ENCODE measurements at regions not wholly inside any gene's neighbourhood (a gene's known extent, or its start where the extent isn't known, plus 50 kb on each side); places are given as distances from the start of the nearest gene placed in this dataset.
"Not testable (repeated sequence)": the region's sequence is repeated elsewhere in the genome, so short reads cannot be mapped to it uniquely, and the experiment has no call there.

DNA sequence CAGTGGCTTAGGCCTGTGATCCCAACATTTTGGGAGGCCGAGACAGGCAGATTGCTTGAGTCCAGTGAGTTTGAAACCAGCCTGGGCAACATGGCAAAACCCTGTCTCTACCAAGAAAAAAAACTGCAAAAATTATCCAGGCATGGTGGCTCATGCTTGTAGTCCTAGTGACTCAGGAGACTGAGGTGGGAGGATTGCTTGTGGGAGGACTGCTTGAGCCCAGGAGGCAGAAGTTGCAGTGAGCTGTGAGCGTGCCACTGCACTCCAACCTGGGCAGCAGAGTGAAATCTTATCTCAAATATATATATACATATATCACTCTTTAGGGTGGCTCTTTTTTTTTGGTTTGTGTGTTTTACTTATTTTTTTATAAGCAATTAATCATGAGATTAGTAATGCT, 83.7 kb upstream of the WDR72 start:
- DNase-seq = no peak

DNA sequence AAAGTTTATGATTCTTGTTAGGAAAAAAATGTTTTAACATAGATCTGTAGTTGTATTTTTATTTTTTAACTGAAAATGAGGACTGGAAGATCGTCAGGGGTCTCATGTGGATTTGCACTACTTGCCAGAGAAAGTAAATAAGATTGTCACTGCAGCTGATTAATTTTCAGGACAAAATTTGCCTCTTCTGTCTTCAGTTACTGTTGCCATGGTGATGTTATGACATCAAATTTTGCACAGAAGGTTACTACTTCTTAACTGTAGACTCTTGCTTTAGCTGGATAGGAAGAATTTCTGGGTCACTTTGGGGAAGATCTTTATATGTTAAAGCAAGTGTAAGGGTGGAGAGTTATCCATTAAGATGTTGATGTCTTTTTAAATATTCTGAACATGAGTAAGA, 82.2 kb upstream of the WDR72 start:
- peak; percentile 7 for DNase-seq

DNA sequence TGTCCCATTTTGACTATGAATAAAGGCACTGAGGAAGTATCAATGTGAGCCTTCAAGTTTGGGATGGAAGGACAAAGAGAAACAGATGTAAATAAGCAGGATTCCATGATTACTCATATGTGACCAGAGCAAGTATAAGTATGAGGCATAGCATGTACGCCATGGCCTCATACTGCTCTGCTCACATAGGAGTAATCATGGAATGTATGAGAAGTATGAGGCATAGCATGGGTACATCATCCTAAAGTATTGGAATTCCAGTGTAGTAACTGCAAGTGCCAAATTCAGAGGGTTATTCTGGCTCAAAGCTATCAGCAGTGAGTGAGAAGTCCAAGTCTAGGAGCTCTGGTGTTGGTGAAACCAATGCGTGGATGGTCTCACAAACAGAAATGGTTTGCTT, 81.2 kb upstream of the WDR72 start:
- no peak for DNase-seq

DNA sequence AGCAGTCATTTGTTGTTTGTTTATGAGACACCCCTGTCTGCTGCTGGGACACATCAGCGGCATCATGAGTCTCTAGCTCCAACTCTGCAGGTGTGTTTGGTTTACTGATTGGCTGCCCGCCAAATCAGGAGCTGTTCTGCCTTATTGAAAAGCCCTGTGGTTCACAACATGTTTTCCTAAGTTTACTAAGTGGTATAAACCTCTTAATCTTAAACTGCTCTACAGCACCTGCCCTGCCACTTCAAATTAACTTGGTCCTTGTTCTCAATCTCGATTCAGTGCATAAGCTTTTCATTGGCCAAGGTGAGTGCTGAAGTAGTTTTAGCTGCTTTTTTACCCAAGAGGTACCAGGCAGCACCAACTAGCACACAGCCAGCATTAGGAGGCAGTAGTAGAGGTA, 77.8 kb upstream of the WDR72 start:
- peak; percentile 96 for DNase-seq

DNA sequence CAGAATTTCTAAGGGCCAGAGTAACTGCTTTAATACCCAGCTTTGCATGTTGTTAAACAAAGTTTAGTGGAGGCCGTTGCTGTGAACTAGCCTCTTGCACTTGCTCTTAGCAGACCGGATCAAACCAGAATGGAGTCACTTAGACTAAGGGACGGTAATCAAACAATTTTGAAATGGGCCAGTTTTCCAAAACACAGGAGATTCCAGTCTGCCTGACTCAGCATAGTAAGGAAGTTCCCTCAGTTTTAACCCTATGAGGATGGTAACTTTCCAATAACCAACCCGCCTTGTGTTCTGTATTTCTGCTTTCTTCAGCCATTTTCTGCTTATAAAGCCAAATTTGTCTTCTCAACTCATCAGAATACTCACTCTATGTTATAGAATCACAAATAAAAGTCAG, 77.2 kb upstream of the WDR72 start:
- DNase-seq = peak; percentile 16

DNA sequence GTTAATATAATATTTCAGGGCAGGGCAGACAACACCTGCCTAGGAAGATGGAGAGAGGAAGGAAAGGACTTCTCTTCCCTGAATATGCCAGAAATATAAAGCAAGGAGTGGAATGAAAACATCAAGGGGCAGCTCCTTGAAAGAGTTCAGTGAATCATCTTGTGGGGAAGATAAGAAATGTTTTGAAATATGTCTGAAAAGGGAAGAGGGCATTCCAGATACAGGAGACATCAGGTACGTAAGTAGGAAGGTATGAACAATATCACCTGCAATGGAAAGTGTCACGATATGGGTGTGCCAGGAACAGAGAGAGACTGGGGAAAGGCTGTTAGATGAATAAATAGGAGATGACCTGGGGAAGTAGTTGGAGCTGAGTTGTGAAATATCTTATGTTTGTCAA, 75.8 kb upstream of the WDR72 start:
- no peak for DNase-seq

DNA sequence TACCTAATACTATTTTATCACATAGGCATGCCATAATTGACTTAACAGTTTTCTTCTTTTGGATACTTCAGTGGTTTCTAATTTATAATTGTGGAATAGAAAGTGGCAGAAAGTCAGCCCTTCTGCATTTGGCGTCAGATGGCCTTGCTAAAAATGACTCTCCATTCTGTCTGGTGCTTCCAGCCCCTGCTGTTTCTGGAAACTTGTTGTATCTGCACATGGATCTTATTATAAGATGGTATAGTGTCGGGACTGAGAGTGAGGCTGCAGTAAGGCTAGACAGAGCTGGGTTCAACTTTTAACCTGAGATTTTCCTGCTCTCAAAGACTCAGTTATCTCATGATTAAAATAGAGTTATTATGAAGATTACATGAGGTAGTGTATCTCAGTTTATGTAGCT, 74.8 kb upstream of the WDR72 start:
- DNase-seq = no peak

DNA sequence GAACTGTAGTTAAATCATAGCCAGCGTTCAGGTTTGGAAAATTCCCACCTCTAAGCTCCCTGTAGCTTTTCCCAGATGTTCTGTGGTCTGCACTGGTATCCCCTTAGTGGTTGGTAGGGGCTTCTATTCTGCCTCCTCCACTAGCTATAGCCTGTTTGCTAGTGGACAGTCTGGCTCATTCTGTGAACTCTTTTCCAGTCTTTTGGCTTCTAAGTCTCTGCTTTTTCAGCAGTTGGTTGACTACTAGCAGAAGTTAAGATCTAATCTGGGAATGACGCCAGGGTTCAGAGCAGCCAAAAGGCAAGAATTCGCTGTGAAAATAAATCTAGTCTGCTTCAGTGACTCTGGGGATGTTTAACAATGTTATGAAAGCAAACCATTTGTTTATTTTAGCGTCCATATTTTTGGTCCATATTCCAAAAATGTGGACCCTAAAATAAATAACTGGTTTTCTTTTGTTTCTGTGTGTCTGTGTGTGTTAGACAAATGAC, 73.7 kb upstream of the WDR72 start:
- peak; percentile 66 for DNase-seq

DNA sequence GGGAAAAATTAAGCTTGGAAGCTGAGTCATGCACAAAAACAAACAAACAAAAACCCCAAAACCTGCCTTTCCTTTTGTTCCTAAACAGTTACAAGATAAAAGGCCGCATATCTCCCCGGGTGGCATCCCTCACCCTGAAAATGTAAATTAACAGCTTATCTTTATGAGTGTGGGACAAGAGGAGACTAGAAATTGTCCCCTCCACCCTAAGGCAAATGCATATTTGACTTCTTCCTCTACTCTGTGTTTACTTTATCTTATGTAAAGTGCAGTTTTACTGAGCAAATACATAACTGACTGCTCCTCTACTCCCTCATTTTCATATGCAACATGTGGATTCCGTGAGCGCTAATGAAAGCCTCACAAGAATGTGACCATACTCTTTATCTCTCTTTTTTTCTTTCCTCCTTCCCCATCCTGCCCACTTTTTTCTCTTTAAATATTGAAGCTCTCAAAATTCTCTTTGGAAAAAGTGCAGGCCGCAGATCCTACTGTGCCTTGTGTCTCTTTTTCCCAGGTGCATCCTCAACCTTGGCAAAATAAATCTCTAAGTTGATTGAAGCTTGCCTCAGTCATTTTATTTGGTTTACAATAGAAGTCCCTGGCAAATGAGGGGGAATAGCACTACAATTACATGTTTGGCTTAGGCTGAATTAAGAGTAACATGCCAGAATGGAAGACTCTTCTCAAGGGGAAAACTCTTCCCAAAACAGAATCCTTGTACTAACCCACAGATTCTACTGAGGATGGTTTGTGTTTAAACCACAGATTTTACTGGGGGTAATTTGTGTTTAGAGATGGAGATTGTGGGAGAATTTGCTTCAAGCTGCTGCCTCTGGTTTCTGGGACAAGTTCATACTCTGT, 72.7 kb upstream of the WDR72 start:
- DNase-seq = no peak

DNA sequence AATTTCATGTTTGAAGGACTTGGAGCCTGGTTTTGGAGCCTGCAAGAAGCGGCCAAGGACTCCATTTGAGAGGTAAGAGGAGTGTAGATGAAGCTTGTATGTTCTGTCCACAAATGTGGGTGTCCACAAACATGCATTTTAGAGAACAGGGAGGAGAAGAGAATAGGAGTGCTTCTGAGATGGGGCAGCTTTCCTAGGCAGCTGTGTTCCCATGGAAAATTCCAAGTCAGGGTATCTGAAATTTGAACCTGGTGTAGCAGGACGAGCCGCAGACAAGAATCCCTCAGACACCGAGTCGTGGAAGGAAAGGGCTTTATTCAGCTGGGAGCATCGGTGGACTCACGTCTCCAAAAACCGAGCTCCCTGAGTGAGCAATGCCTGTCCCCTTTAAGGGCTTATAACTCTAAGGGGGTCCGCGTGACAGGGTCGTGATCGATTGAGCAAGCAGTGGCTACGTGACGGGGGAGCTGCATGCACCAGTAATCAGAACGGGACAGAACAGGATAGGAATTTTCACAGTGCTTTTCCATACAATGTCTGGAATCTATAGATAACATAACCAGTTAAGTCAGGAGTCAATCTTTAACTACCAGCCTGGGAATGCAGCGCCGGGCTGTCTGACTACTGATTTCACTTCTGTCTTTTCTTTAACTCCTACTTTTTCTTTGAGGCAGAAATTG, 71.4 kb upstream of the WDR72 start:
- no peak for DNase-seq

DNA sequence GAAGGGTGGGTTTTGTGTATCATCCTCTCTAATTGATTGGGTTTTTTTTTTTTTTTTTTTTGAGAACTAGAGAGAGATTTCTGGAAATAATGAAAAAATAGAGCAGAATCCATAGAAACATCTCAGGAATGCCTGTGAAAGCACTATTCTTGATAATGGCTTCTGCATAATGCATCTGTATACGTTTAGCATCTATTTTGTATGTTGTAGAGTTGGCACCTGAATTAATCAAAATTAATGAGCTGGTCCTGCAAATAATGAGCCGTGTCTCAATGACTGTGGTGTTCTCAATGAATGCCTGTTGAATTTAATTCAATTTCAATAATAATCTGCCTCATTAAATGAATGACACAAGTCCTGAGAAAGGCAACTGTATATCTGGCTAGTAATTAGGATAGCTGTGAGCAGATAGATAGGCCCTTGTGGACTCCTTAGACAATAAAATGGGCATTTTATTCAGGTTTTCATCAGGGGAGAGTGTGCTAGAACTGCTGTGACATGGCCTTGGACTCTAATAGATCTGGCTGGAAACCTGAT, 70.5 kb upstream of the WDR72 start:
- peak; percentile 42 for DNase-seq

DNA sequence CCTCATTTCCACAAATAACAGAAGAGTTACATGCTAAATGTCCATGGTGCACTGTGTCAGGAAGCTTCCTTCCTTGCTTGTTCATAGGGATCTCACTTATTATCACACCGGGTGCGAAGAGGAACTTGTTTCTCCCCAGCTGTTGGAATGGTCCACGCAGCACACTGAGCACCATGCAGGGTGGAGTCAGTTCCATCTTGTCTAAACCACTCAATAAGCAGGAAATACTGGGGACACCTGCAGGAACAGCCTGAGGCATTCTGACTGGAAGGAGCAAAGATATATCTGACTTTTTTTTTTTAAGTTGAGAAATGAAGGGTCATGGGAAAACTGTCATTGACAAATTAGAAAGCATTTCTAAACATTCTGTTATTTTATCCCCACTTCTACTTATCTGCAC, 70.0 kb upstream of the WDR72 start:
- no peak for DNase-seq

DNA sequence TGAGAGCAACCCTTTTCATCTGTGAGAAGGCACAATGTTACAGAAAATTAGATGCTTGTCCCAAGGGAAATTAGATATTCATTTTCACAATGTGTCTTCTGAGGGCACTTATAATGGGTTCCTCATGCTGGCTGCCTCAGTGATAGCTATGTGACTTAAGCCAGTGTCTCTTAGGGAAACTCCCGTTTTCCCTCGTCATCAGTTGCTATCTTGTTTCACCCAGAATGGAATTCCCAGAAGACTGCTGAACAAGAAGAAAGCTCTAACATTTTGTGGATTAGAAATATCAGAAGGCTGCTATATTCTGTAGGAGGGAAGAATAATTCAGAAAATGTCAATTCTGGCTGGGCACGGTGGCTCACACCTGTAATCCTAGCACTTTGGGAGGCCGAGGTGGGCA, 67.9 kb upstream of the WDR72 start:
- DNase-seq = no peak

DNA sequence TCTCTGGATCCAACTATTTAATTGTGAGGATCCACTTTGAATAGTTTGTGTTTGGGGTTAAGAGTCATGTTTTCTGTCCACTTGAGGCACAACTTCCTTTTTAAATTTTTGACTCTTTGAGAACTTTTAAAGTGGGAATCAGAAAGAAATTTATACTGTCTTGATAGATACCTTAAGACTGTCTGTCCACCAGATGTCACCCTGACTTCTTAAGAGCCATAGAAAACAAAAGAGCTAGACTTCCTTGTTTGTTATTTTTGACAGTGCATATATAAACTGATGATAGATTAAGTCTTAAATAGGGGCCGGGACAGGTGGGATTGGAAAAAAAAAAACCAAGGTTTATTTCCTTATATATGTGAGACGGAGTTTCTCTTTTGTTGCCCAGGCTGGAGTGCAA, 52.1 kb upstream of the WDR72 start:
- DNase-seq = peak; percentile 42

DNA sequence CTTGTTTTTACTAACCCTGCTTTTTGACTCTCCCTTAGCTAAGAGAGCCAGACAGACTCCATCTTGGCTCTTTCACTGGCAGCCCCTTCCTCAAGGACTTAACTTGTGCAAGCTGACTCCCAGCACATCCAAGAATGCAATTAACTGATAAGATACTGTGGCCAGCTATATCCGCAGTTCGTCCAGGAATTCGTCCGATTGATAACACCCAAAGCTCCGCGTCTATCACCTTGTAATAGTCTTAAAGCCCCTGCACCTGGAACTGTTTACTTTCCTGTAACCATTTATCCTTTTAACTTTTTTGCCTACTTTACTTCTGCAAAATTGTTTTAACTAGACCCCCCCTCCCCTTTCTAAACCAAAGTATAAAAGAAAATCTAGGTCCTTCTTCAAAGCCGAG, 50.8 kb upstream of the WDR72 start:
- DNase-seq = not testable (repeated sequence)
